COLO829 (cell line): ENCODE measurements at regions not wholly inside any gene's neighbourhood (a gene's known extent, or its start where the extent isn't known, plus 50 kb on each side); places are given as distances from the start of the nearest gene placed in this dataset.
"Not testable (repeated sequence)": the region's sequence is repeated elsewhere in the genome, so short reads cannot be mapped to it uniquely, and the experiment has no call there.

Experiments used
- DNase-seq: peaks from one replicate; pipeline ENCODE4 v3.0.0; 2012; ENCODE audit warnings: low spot score

DNA sequence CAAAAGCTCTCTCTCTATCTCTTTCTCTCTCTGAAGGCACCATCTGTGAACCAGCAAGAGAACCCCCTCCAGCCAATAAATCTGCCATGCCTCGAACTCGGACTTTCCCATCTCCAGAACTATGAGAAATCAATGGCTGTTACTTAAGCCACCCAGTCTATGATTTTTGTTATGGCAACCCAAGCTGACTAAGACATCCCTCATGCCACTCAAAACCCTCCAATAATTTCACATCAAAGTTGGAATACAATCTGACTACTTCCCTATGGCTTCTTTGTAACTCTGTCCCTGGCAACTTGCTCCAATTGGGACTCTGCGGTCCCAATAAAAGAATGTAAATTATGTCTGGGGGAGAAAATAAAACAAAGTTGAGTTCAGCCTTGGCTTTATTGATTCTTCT, 265.7 kb downstream of the SHOX start:
- no peak for DNase-seq

DNA sequence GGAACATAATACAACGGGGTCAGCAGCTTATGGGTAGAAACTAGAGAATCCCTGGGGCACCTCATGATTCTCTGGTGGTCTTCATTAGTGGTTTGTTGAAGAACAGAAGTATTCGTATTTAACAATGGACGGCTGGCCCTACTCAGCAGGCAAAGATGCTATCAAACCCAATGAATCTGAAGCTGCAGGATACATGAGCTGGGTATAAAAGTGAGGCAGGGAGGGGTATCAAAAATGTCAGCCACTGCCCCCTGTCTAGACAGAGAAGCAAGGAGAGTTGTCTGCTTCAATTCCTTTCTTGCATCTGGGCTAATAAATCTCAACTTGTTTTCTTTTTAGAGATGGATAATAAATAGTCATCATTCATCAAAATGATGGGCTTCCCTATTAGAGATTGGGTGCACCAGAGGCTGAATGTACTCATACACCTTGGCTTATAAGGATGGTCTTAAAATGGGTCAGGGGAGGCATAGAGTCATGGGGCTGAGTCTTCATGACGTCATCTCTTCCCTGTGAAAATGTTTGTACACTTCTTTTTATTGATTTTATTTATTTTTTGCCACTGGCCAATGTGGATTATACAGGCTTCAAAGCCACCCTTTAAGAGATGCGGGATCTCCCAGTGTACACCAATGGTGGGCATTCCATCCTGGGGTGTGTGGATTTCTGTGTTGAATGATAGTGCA, 259.5 kb downstream of the SHOX start:
- DNase-seq = no peak

DNA sequence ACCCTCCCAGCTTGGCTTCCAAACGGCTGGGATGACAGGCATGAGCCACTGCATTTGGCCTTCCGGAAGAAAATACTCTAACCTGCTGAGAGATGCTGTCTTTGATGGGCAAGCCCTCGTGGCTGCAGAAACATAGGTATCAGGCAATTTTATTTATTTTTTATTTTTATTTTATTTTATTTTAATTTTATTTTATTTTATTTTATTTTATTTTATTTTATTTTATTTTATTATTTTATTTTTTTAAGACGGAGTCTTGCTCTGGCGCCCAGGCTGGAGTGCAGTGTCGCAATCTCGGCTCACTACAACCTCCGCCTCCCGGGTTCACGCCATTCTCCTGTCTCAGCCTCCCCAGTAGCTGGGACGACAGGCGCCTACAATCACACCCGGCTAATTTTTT, 257.1 kb downstream of the SHOX start:
- not testable (repeated sequence) for DNase-seq

DNA sequence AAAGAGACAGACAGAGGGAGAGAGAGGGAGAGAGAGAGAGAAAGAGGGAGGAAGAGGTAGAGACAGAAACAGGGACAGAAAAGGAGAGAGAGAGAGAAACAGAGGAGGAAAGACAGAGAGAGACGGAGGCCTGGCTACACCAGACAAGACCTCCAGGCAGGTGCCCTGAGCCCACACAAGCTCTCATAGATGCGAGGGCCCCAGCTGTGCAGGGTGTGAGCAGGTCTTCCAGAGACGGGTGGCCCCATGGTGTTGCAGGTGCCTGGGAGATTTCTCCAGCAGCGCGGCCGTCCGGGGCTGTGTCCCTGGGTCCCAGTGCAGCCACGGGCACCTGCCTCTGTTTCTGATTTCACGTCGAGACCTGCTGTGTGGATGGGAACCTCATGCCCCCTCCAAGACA, 253.0 kb downstream of the SHOX start:
- DNase-seq = no peak

DNA sequence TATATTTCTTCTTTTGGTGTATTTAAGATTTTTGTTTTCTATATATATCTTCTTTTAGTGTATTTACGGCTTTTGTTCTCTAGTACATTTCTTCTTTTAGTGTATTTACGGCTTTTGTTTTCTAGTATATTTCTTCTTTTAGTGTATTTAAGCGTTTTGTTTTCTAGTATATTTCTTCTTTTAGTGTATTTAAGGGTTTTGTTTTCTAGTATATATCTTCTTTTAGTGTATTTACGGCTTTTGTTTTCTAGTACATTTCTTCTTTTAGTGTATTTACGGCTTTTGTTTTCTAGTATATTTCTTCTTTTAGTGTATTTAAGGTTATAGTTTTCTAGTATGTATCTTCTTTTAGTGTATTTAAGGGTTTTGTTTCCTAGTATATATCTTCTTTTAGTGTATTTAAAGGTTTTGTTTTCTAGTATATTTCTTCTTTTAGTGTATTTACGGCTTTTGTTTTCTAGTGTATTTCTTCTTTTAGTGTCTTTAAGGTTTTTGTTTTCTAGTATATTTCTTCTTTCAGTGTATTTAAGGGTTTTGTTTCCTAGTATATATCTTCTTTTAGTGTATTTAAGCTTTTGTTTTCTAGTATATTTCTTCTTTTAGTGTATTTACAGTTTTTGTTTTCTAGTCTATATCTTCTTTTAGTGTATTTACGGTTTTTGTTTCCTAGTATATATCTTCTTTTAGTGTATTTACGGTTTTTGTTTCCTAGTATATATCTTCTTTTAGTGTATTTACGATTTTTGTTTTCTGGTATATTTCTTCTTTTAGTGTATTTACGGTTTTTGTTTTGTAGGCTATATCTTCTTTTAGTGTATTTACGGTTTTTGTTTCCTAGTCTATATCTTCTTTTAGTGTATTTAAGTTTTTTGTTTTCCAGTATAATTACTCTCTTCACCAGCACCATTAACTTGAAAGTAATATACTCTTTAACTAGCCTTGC, 249.4 kb downstream of the SHOX start:
- DNase-seq = not testable (repeated sequence)

DNA sequence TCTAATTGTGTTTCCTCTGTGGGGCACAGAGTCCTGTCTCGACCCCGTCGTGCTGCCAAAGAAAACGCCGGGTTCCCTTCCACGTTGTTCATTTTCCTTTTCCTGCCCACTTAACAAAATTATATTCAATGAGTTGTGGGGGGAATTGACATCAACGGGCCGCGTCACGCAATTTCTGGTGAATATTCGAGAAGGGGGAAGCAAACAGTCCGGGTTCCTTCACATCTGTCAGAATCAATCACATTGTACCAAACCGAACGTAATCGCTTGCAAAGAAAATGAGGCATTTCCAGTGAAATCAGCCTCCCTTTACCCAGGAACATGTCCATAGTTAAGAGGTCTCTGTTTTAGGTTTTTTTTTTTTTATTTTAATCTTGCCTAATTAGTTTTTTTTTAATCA, 243.5 kb downstream of the SHOX start:
- no peak for DNase-seq

DNA sequence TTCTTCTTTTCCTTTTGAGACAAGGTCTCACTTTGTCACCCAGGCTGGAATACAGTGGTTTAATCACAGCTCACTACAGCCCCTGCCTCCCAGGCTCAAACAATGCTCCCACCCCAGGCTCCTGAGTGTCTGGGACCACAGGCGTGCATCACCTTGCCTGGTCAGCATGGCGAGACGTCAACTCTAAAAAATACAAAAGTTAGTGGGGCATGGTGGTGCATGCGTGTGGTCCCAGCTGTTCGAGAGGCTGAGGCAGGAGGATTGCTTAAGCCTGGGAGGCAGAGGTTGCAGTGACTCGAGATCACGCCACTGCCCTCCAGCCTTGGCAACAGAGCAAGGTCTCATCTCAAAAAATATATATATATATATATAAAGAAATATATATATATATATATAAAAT, 242.4 kb downstream of the SHOX start:
- DNase-seq = no peak

DNA sequence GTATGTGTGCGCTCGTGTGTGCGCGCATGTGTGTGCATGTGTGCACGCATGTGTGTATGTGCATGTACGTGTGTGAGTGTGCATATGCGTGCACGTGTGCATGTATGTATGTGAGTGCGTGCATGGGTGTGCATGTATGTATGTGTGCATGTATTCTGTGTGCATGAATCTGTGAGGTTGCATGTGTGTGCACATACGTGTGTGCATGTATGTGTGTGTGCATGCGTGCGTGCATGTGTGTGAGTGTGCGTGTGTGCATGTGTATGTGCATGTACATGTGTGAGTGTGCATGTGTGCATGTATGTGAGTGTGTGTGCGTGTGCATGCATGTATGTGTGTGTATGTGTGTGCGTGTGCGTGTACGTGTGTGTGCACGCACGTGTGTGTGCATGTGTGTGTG, 241.5 kb downstream of the SHOX start:
- DNase-seq = no peak

DNA sequence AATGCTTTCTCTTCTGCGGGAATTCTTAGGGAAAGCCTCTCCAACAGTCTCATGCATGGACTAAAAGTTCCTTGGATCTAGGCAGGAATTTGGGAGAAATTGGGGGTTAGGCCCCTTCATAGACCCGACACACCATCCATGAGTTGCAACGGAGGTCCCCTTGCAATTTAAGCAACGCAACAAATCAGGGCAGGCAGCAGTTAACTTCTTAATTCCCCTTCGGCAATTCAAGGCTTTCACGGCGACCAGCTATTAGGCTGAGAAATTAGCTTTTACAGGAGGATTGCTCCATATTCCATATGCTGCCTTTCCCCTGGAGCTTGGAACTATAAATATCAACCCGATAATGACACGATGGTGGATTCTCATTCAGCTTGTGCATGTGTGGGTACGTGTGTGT, 241.0 kb downstream of the SHOX start:
- DNase-seq = no peak

DNA sequence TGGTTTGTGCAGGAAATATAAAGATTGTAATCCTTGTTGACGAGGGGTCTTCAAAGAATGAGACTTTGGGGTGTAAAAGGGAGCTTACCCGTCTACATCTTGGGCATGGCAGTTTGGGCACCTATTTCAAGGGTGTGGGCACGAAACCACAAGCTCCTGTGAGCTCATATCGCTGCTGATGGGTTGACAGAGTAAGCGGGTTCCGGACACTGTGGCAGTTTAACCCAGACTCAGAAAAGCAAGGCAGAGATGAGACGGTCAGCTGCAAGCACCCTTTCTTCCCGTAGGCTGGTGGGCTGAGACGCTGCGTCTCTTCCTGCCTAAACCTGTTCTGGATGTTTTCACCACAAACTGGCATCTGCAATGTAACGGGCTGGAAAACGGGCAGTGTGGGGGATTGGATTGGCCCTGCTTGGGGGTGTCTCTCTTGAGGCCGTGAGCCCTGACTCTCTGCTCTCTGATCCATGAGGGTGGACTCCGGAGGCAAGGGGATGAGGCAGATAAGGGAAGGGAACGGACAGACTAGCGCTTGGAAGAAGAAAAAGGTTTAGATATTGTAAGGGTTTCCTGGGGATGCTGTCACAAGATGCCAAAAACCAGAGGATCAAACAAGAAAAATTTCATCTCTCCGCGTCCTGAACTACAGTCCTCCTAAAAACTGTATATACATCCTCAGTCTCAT, 237.5 kb downstream of the SHOX start:
- no peak for DNase-seq

DNA sequence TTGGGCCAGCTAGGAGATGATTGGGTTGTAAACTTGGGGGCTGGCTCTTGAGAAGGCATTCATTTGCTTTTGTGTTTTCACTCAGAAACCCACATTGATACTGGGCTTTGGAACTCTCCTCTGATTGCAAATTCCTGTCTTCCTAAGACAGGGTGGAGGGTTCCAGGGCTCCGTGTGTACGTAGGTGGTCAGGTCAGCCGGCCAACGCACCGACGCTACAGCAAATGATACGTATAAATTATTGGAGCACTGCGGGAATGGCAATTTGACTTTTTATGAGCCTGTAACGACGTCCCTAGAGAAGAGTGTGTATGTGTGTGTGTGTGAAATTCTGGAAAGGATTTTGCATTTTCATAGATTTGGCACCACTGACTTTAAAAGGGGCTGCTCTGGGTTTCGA, 236.9 kb downstream of the SHOX start:
- no peak for DNase-seq

DNA sequence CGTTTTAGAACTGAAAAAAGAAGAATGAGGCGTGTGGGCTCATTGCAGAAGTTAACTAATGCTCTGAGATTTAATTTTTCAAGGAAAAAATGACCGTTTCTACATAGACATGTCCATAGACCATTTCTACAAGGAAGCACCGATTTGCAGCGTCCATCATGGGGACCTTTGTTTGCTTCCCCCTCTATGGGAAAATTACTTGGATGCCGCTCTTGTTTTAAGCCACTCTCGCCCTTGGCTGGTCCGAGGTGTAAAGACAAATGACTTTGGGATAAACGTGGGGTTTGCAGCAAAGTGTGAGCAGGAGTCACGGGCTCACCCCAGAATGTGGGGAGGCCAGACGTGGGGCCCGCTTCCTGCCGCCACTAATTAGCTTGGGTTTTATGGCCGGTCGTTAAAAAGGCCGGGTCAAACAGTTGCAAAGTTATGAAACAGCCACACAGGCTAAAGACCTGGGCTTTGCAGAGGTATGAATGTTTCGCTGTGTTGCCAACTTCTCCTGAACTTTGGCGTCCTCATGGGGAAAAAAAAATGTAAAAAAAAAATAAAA, 235.9 kb downstream of the SHOX start:
- no peak for DNase-seq

DNA sequence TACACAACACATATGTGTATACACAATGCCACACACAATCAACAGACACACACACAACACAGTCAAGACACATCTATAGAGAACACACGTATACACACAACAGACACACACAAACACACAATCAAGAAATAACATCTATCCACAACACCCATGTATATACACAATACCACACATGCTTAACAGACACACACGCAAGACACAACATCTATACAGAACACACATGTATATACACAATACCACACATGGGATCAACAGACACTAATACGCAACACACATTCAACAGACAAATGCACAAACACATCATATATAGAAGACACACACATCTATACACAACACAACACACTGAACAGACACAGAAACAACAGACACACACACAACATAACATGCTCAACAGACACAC, 234.8 kb downstream of the SHOX start:
- no peak for DNase-seq

DNA sequence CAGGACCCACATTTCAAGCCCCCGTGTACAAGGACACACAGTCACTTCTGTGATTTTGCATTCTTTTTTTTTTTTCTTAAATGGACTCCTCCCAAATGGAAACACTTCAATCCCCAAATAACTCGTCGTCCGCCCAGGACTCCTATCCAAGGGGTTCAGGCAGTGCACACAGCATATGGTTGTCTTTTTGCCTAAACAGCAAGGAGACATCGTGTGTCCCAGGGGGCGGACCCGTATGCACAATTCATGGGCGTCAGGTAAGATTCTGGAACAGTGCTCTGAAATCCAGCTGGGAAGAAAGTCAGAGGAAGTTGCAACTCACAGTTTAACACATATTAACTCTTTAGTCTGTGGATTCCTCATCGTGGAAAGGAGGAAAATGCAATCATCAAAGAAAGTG, 231.3 kb downstream of the SHOX start:
- no peak for DNase-seq

DNA sequence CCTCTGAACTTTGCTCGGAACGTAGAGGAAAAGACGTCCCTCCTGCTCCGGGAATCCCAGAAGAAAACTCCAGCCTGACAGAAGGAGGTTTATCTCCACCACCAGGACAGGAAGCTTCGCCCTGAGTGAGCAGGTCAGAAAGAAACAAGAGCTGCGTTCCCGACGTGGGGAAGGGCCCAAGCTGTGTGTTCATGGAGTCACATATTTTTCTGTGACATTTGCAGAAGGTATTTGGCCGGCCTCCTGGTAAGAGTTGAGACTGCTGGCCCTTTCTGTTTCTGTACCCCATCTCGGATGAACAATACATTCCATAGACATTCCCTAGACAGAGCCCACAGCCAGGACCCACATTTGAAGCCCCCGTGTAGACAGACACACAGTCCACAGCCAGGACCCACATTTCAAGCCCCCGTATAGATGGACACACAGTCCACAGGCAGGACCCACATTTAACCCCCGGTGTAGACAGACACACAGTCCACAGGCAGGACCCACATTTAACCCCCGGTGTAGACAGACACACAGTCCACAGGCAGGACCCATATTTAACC, 230.8 kb downstream of the SHOX start:
- DNase-seq = no peak

DNA sequence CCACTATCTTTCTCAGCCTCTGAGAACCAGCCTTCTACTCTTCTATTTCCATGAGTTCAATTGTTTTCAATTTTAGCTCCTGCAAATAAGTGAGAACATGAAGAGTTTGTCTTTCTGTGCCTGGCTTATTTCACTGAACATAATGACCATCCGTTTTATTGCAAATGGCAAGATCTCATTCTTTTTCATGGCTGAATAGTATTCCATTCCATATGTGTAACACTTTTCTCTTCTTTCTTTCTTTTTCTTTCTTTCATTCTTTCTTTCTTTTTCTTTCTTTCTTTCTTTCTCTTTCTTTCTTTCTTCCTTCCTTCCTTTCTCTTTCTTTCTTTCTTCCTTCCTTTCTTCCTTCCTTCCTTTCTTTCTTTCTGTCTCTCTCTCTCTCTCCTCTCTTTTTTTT, 228.7 kb downstream of the SHOX start:
- no peak for DNase-seq

DNA sequence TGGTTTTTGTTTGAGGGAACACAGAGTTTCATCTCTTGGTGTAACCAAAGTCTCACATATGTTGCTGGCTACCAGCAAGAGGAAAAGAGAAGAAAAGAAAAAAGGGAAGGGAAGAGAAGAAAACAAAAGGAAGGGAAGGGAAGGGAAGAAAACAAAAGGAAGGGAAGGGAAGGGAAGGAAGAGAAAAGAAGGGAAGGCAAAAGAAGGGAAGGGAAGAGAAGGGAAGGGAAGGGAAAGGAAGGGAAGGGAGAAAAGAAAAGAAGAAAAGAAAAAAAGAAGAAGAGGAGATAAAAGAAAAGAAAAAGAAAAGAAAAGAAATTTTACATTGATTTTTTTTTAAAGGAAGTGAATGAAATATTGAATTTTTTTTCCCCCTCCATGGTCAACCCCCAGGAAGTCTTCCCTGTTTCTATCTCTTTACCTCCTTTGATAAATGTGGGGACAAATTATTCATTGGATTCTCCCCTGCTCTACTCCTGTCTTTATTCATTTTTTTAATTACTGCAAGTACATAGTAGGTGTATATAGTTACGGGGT, 228.0 kb downstream of the SHOX start:
- no peak for DNase-seq

DNA sequence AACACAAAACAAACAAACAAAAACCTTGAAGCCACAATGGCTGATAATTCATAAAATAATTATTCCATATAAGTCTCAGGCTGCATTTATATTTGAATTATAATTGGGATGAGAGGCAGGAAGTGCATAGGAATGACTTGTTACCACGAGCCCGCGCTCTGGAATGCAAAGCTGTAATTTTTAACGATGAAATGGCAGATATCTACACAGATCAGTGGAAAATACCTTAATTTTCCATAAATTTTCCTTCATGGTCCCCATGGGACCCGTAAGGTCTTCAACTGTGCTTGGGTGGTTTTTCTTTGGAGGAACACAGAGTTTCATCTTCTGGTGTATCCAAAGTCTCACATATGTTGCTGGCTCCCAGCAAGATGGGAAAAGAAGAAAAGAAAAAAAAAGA, 226.8 kb downstream of the SHOX start:
- DNase-seq = no peak

DNA sequence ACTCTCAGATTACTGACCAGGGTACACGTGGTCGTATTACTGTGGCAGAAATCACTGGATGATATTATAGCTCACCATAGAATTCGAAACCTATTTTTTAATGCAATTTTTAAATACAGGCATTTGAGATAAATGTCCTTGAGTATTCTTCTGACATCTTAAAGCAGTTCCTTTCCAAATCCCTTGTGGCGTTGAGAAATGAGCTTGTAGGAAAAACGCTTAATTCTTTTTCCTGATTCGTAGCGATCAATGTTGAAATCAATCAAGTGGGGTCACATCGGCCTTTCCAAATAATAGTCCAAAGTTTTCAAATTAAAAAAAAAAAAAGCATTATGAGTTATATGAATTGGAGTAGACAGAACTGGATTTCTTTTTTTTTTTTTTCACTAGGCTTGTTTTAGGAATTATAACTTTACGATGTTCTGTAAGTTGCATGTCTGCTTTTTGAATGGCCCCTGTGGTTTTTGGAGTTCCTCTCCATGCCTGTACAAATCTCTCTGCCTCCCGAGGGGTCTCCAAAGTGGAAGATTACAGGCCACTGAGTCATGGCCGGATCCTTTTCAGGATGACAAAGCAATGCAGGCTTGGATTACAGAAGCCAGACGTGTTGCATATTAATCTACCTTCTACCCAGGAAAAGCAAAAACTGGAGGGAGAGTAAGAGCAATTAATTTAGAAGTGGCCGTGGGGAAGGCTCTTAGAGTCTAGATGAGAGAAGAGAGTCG, 226.1 kb downstream of the SHOX start:
- DNase-seq = no peak

DNA sequence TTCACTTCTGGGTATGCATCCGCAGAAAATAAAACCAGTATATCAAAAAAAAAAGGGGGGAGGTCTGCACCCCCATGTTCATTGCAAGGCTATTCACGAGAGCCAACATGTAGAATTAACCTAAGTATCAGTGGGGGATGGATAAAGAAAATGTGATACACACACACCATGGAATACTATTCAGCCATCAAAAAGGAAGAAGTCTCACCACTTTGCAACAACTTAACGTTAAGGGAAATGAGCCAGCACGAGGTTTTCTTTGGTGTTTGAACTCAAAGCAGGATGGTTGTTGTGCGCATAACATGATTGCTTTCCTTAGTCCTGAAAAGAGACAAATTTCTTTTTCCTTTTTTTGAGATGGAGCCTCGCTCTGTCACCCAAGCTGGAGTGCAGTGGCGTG, 222.7 kb downstream of the SHOX start:
- no peak for DNase-seq

DNA sequence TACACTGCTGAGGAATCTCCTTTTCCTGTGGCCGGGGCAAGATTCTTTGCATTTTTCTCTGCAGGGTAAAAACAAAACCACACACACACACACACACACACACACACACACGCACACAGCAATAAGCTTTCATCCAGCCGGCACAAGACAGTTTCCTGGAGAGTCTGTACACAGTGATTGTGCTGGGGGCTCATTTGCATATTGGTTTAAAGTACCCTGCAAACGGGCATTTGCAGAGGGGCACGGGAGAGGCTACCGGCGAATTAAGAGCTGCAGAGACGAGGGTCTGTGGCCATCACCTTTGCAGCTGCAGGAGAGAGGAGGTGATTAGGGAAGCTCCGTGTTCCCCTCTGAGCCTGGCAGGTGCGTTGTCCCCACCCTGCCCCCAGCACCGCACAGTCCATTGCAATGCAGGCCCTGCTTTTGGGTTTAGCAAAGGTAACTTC, 219.9 kb downstream of the SHOX start:
- DNase-seq = no peak
